ENCODE measurements at regions not wholly inside any gene's neighbourhood (a gene's known extent, or its start where the extent isn't known, plus 50 kb on each side); places are given as distances from the start of the nearest gene placed in this dataset.

GRCh38 chr10:36766940-36767339, 358.5 kb upstream of the ANKRD30A start:
- TF ChIP-seq CTCF (IDR thresholded peaks at IDR 0.05), result no peak
- no peaks in the 10 kb centered on the region for H3K36me3 ChIP-seq
- DNase-seq, result no peak
- ATAC-seq, result no peak
- H3K4me3 ChIP-seq, result no peak overlapping the region
- no peak overlapping the region for H3K27ac ChIP-seq
- intact Hi-C loops (cut with DNase I), result no loop called here
- no peaks in the 10 kb centered on the region for H3K27me3 ChIP-seq
- H3K4me1 ChIP-seq, result no peaks in the 10 kb centered on the region
- H3K9me3 ChIP-seq, result no peaks in the 10 kb centered on the region

GRCh38 chr10:36766415-36766810, 359.0 kb upstream of the ANKRD30A start:
- Histone ChIP-seq H3K36me3 (no peaks in the 10 kb centered on the region), H3K27ac (no peak overlapping the region), H3K9me3 (no peaks in the 10 kb centered on the region), H3K4me3 (no peak overlapping the region), H3K4me1 (no peaks in the 10 kb centered on the region), H3K27me3 (no peaks in the 10 kb centered on the region)
- TF ChIP-seq CTCF (IDR thresholded peaks at IDR 0.05), result no peak
- ATAC-seq (no peak), DNase-seq (no peak)
- intact Hi-C loops (cut with DNase I), result no loop called here

- H3K4me3 ChIP-seq, result no peak overlapping the region
- DNase-seq (no peak), ATAC-seq (no peak)
- no peak overlapping the region for H3K27ac ChIP-seq
- H3K4me1 ChIP-seq, result no peaks in the 10 kb centered on the region
- no peaks in the 10 kb centered on the region for H3K27me3 ChIP-seq
- intact Hi-C loops (cut with DNase I), result no loop called here
- no peaks in the 10 kb centered on the region for H3K36me3 ChIP-seq
- H3K9me3 ChIP-seq, result no peaks in the 10 kb centered on the region
- no peak for TF ChIP-seq CTCF (IDR thresholded peaks at IDR 0.05)
These were observed 359.5 kb upstream of the ANKRD30A start for GRCh38 chr10:36765782-36766414.

GRCh38 chr10:36764823-36765222, 360.6 kb upstream of the ANKRD30A start:
- no peak for TF ChIP-seq CTCF (IDR thresholded peaks at IDR 0.05)
- Histone ChIP-seq H3K9me3 (no peaks in the 10 kb centered on the region), H3K27ac (no peak overlapping the region), H3K4me1 (no peaks in the 10 kb centered on the region), H3K27me3 (no peaks in the 10 kb centered on the region), H3K4me3 (no peak overlapping the region), H3K36me3 (no peaks in the 10 kb centered on the region)
- DNase-seq (no peak), ATAC-seq (no peak)
- intact Hi-C loops (cut with DNase I), result no loop called here

- Histone ChIP-seq H3K9me3 (no peaks in the 10 kb centered on the region), H3K27ac (no peak overlapping the region), H3K4me1 (no peaks in the 10 kb centered on the region), H3K36me3 (no peaks in the 10 kb centered on the region), H3K27me3 (no peaks in the 10 kb centered on the region), H3K4me3 (no peak overlapping the region)
- intact Hi-C loops (cut with DNase I), result no loop called here
- no peak for DNase-seq
- ATAC-seq, result no peak
- TF ChIP-seq CTCF (IDR thresholded peaks at IDR 0.05), result no peak
These were observed 364.3 kb upstream of the ANKRD30A start for GRCh38 chr10:36761121-36761520.

All from left lung (tissue), 4 donors.